Vagina (tissue), 2 donors: ENCODE measurements at regions not wholly inside any gene's neighbourhood (a gene's known extent, or its start where the extent isn't known, plus 50 kb on each side); places are given as distances from the start of the nearest gene placed in this dataset.

Experiments used
- DNase-seq, 2 donors: peaks; one replicate each; pipeline ENCODE4 v3.0.0-alpha.2; 2017; ENCODE audit errors: extremely low spot score in 2 of 2
- H3K27ac ChIP-seq: fragments of 200-600 bp; sonication (generic); one replicate; pipeline ENCODE4 v1.5.1; 2019
- H3K27me3 ChIP-seq: fragments of 200-600 bp; sonication (generic); one replicate; pipeline ENCODE4 v1.5.1; 2019
- H3K36me3 ChIP-seq, 2 donors: fragments of 200-600 bp; sonication (generic); one replicate each; pipeline ENCODE4 v1.5.1; 2017 to 2019
- H3K4me1 ChIP-seq: fragments of 200-600 bp; sonication (generic); one replicate; pipeline ENCODE4 v1.5.1; 2019
- H3K4me3 ChIP-seq, 2 donors: fragments of 200-600 bp; sonication (generic); 1 replicate in 1 of 2; 2 replicates in 1 of 2; pipeline ENCODE4 v1.5.1; 2016 to 2019
- H3K9me3 ChIP-seq: fragments of 200-600 bp; sonication (generic); one replicate; pipeline ENCODE4 v1.5.1; 2019
- CTCF ChIP-seq, 3 experiments: fragments of 450-650 bp in 2 of 3; fragments of 200-600 bp in 1 of 3; sonication (generic) in 1 of 3; IDR thresholded peaks; one replicate each; pipeline ENCODE4 v1.5.1; 2017 to 2019; ENCODE audit warnings: antibody characterized with exemption in 3 of 3, mild to moderate bottlenecking in 2 of 3, moderate library complexity in 2 of 3
- POLR2A ChIP-seq, 2 donors: fragments of 450-650 bp; IDR thresholded peaks; one replicate each; pipeline ENCODE4 v1.6.1; 2017; ENCODE audit warnings: antibody characterized with exemption in 2 of 2, mild to moderate bottlenecking in 2 of 2, moderate library complexity in 2 of 2
- POLR2AphosphoS5 ChIP-seq, 2 donors: sonication (generic); formaldehyde crosslinking; IDR thresholded peaks; one replicate each; pipeline ENCODE4 v1.9.0; 2017; ENCODE audit warnings: antibody characterized with exemption in 2 of 2, mild to moderate bottlenecking in 2 of 2, low read depth in 1 of 2; ENCODE audit not compliant: insufficient read depth in 1 of 2
- intact Hi-C: fragments of 100-400 bp; cut with DNase I; formaldehyde crosslinking; loops from one replicate; pipeline ENCODE4 v1.15.1; 2023

DNA sequence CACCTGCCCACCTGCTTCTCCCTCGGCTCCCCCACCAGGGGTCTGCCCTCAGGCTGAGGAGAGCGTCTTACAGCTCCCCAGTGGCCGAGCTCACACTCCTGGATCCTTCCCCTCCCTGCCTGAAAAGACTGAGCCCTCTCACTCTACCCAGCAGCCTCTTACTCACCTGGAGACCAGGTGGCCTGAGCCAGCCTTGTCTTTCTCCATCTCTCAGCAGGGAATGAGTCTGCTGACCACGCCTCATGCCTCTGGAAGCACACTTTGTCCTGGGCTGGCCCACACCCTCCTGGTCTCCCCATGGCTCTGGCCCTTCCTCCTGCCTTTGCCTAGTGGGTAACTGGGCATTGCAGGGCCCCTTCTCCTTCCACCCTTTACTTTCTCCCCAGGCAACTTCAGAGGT, 177.2 kb downstream of the ENGASE start:
- H3K27me3 ChIP-seq: no peaks in the 10 kb centered on the region
- intact Hi-C loops: no loop called here
- H3K9me3 ChIP-seq: no peaks in the 10 kb centered on the region
- no peaks in the 10 kb centered on the region for H3K36me3 ChIP-seq
- no peak overlapping the region for H3K4me3 ChIP-seq
- no peak for DNase-seq
- TF ChIP-seq POLR2A (IDR thresholded peaks at IDR 0.05) (no peak), POLR2AphosphoS5 (IDR thresholded peaks at IDR 0.05; ENCODE audit: insufficient read depth in 1 of 2, low read depth in 1 of 2) (no peak), CTCF (IDR thresholded peaks at IDR 0.05) (no peak)
- no peaks in the 10 kb centered on the region for H3K4me1 ChIP-seq
- H3K27ac ChIP-seq: no peak overlapping the region

- no peaks in the 10 kb centered on the region for H3K27me3 ChIP-seq
- no peak overlapping the region for H3K27ac ChIP-seq
- H3K4me1 ChIP-seq: no peaks in the 10 kb centered on the region
- no peaks in the 10 kb centered on the region for H3K36me3 ChIP-seq
- no peak for DNase-seq
- no peaks in the 10 kb centered on the region for H3K9me3 ChIP-seq
- no peak overlapping the region for H3K4me3 ChIP-seq
- TF ChIP-seq POLR2A (IDR thresholded peaks at IDR 0.05) (no peak), POLR2AphosphoS5 (IDR thresholded peaks at IDR 0.05; ENCODE audit: insufficient read depth in 1 of 2, low read depth in 1 of 2) (no peak), CTCF (IDR thresholded peaks at IDR 0.05) (no peak)
- intact Hi-C loops: no loop called here
Measured at GRCh38 chr17:79249929-79250521, 175.4 kb downstream of the ENGASE start.

DNA sequence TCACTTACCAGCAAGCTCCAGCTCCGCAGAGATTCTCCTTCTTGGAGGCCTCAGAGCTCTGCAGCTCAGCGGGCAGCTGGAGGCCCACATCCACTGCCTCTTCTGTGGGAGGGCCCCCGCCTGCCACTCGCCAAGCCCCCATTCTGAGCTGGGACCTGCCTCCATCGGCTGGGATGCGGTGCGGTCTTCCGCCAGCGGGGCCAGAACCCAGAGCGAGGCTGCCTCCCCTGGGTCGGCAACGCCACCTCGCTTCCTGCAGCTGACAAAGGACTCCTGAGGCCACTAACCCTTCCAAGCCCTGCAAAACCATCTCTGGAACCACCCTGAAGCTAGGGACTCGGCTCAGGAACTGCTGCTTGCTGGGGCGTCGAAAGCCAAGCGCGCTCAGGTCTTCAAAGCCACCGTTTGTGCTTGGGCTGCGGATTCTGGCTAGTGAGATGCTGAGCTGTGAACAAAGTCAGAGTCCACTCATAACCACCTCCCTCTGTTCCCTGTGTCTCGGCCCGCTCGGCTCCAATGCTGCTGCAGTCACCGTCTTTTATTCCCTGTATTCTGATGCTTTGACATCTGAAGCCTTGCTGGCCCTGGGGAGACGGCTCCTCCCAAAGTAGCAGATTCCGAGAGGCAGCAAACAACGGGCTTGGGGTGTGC, 174.3 kb downstream of the ENGASE start:
- Histone ChIP-seq H3K9me3 (no peaks in the 10 kb centered on the region), H3K36me3 (no peaks in the 10 kb centered on the region), H3K4me1 (no peaks in the 10 kb centered on the region), H3K27ac (no peak overlapping the region), H3K27me3 (no peaks in the 10 kb centered on the region), H3K4me3 (no peak overlapping the region)
- no peak for TF ChIP-seq POLR2A (IDR thresholded peaks at IDR 0.05)
- TF ChIP-seq POLR2AphosphoS5 (IDR thresholded peaks at IDR 0.05; ENCODE audit: insufficient read depth in 1 of 2, low read depth in 1 of 2): no peak
- TF ChIP-seq CTCF (IDR thresholded peaks at IDR 0.05): no peak
- intact Hi-C loops: no loop called here
- no peak for DNase-seq

DNA sequence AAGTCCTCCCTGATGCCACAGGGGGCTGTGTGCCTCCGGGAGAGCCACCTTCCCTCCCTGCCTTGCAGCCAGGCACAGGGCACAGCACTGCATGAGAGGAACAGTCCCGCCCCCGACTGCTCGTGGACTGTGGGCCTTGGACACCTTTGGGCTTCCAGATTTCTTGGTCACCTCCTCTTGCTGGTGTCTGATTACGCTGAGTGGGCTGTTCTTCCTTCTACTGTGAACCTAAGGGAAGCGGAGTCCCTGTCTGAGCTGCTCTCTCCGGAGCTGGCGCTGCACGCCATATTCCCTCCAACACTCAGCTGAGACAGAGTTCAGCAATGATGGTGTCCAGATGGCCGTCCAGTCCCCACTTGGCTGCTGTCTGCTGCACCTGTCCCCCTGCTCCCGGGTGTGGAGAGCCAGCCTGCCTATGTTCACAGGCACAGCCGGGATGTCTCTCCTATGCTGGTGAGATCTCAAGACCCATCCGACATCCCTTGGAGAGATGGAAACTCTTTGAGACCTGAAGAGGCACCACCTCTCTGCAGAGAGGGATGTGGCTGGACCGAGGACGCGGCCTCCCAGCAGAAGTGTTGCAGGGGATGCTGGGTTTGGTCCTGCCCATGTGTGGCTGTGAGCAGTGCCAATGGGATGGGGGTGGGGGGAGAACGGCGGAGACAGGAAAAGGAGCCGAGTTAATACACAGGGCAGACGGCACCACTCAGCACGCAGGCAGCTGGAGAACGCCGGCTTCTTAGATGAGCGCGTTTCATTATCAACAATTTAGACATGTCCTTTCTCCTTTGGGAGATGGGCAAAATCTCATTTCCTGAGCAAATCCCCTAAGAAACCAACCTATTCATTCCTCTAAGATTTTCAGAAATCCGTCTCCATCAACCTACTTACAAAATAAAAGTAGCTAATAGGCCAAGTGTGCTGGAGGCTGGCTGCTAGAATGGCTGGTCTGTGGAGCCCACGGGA, 171.9 kb downstream of the ENGASE start:
- TF ChIP-seq POLR2A (IDR thresholded peaks at IDR 0.05) (no peak), POLR2AphosphoS5 (IDR thresholded peaks at IDR 0.05; ENCODE audit: insufficient read depth in 1 of 2, low read depth in 1 of 2) (no peak), CTCF (IDR thresholded peaks at IDR 0.05) (no peak)
- no peaks in the 10 kb centered on the region for H3K27me3 ChIP-seq
- H3K27ac ChIP-seq: no peak overlapping the region
- H3K4me1 ChIP-seq: no peaks in the 10 kb centered on the region
- intact Hi-C loops: no loop called here
- H3K9me3 ChIP-seq: no peaks in the 10 kb centered on the region
- no peak for DNase-seq
- no peak overlapping the region for H3K4me3 ChIP-seq
- H3K36me3 ChIP-seq: no peaks in the 10 kb centered on the region
